RWPE1 (cell line): ENCODE measurements at regions not wholly inside any gene's neighbourhood (a gene's known extent, or its start where the extent isn't known, plus 50 kb on each side); places are given as distances from the start of the nearest gene placed in this dataset.

Experiments used
- CTCF ChIA-PET: fragments of 350-600 bp; sonication (Branson Sonifier 250); formaldehyde crosslinking; extraction: SDS; loops from one replicate; lab custom pipeline; 2021; lab: Yijun Ruan, JAX
- POLR2A ChIA-PET: fragments of 400-600 bp; formaldehyde crosslinking; extraction: SDS; loops from one replicate; lab custom pipeline; 2020; ENCODE audit warnings: antibody characterized with exemption; ENCODE audit not compliant: low non-redundant PET; lab: Yijun Ruan, JAX
- DNase-seq: peaks from one replicate; pipeline ENCODE4 v3.0.0; 2012; ENCODE audit warnings: low spot score
- H3K27ac ChIP-seq: fragments of 450-650 bp; 2 replicates; pipeline ENCODE4 v1.5.1; 2017
- TF ChIP-seq, protein P1 (sequence below): fragments of 450-650 bp; conservative IDR thresholded peaks from 2 replicates; pipeline ENCODE4 v1.5.1; 2017; ENCODE audit warnings: low read depth, mild to moderate bottlenecking

DNA sequence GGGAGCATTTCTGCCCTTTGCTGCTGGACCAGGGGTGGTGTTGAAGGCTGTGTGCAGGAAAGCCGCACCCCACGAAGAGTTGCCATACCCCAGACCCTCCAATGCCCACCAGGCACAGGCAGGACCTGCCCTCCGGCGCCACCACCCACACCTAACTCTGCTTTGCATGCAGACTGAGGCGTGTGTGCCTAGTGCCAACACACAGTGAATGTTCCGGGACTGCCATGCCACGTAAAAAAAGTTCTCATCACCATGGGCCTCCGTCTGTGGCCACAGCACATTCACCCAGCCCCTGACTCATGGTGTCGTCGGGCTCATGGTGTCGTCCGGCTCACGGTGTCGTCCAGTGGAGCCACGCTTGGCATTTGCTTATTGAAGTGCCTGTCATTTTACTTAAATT, 184.9 kb upstream of the RAB6C start:
- DNase-seq: no peak
- ChIA-PET CTCF (no interaction called here), POLR2A (no interaction called here)
- no peak overlapping the region for H3K27ac ChIP-seq
- TF ChIP-seq, protein P1, sequence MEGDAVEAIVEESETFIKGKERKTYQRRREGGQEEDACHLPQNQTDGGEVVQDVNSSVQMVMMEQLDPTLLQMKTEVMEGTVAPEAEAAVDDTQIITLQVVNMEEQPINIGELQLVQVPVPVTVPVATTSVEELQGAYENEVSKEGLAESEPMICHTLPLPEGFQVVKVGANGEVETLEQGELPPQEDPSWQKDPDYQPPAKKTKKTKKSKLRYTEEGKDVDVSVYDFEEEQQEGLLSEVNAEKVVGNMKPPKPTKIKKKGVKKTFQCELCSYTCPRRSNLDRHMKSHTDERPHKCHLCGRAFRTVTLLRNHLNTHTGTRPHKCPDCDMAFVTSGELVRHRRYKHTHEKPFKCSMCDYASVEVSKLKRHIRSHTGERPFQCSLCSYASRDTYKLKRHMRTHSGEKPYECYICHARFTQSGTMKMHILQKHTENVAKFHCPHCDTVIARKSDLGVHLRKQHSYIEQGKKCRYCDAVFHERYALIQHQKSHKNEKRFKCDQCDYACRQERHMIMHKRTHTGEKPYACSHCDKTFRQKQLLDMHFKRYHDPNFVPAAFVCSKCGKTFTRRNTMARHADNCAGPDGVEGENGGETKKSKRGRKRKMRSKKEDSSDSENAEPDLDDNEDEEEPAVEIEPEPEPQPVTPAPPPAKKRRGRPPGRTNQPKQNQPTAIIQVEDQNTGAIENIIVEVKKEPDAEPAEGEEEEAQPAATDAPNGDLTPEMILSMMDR: no peak

DNA sequence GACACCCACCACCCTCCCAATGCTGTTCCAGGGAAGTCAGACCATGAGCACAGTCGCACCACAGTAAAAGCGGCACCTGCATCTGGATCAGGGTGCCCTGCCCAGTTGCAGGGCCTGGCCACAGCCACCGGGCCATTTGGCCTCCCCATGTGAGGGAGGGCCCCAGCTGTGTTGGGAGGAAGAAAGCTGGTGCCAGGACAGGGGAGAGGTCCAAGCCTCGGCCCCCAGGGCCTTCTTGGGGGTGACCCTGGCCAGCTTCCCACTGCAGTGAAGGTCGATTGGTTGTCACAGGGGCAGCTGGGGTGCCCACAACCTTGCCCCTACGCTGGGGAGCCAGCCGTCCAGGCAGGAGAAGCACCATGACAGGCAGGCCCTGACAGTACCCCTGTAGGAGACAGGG, 183.2 kb upstream of the RAB6C start:
- no peak for DNase-seq
- CTCF ChIA-PET: no interaction called here
- POLR2A ChIA-PET: no interaction called here
- H3K27ac ChIP-seq: no peak overlapping the region
- TF ChIP-seq, protein P1: no peak

DNA sequence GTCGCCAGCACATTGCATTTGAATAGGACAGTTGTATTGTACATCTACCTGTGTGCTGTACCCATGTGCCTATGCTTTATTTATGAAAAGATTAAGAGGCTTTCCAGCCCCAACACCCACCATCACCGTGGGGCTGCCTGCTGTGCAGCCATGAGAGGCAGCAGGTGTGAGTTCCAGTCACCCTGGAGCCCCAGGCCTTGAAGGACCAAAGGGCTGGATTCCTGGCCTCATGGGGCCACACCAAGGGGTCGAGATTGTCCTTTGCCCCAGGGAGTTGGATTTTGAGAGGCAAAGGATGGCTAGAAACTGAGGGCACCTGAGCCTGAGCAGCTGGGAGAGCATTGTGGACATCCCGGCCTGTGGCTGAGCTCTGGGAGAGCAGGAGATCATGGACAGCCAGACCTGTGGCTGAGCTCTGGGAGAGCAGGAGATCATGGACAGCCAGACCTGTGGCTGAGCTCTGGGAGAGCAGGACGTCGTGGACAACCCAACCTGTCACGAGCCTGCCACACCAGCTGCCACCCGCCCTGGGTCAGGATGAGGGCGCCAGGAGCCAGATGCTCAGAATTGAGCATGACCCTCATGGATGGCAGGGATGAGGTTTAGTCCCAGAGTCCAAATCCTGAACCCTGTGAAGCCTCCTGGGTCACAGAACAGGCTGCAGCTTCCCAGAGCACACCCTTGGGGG, 182.5 kb upstream of the RAB6C start:
- ChIA-PET POLR2A (no interaction called here), CTCF (interaction anchor here (0.6 kb wide), 1 partner anchor 40 kb away, joined by 3 read pairs; no protein-coding TSS in a partner anchor)
- TF ChIP-seq, protein P1: no peak
- no peak for DNase-seq
- H3K27ac ChIP-seq: no peak overlapping the region

DNA sequence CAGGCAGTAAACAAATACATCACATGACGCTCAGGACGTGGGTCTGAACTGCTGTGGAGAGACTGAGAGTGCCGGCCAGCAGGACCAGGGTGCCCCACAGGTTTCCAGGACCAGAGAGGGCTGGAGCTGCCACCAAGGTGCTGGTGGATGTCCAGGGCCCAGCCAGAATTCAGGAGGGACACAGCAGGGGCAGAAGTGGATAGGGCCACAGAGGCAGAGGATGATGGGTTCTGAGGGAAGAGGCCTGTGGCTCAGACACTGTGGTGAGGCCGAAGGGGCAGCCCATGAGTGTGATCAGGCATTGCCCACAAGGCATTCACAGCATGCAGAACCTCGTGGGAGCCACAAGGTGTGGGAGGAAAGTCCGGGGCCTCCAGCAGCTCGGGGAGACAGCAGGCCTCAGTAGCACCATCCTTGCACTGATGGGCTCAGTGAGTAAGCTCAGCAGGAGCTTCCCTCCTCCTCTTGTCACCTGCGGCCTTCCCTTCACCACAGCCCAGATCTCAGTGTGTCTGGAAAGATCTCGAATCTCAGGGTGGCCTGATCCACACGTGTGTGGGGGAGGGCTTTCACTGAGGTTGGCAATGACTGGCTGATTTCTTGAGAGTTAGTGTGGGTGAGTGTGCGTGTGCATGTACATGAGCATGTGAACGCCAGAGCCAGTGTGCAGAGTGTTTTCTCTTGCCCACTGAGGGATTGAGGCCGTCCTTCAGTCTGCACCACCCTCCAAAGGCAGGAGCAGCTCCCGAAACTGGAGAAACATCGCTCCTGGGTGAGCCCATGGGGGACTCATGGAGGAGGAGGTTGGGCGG, 181.8 kb upstream of the RAB6C start:
- no peak overlapping the region for H3K27ac ChIP-seq
- no peak for DNase-seq
- CTCF ChIA-PET: interaction anchor here (0.6 kb wide), 1 partner anchor 41 kb away, joined by 3 read pairs; no protein-coding TSS in a partner anchor
- TF ChIP-seq, protein P1: no peak
- POLR2A ChIA-PET: no interaction called here

DNA sequence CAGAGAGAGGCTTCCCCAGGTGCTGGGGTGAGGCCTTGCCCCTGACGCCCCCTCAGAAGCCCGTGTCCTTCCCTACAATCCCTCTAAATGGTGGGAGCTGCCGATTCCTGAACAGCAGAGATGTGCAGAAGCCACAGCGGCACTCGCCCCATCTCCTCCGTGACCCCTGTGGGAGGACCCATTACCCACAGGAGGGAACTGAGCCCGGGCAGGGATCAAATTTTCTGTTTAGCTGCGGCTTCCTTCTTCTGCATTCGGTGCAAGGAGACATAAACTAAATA, 181.2 kb upstream of the RAB6C start:
- TF ChIP-seq, protein P1: no peak
- POLR2A ChIA-PET: no interaction called here
- CTCF ChIA-PET: no interaction called here
- no peak for DNase-seq
- H3K27ac ChIP-seq: no peak overlapping the region

DNA sequence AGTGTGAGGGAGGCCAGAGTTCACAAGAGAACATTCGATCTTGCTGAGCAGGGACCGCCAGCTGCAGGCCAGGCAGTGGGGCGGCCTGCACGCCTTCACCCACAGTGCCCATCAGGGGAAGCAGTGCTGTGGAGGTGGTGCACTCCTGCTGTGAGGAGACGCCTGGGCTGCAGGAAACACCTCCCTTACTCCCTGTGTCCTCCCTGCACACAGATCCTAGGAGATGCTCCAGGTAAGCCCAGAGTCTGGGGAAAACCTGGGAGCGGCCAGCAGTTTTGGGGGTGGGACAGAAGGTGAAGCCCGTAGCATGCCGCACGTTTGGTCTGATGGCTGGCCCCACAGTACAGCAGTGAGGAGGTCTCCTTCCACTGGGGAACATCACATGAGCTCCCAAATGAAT, 180.8 kb upstream of the RAB6C start:
- POLR2A ChIA-PET: no interaction called here
- no peak for DNase-seq
- TF ChIP-seq, protein P1: no peak
- no peak overlapping the region for H3K27ac ChIP-seq
- CTCF ChIA-PET: no interaction called here
